ENCODE measurements at regions not wholly inside any gene's neighbourhood (a gene's known extent, or its start where the extent isn't known, plus 50 kb on each side); places are given as distances from the start of the nearest gene placed in this dataset.
"Not testable (repeated sequence)": the region's sequence is repeated elsewhere in the genome, so short reads cannot be mapped to it uniquely, and the experiment has no call there.

- no peak for DNase-seq
Observed at GRCh38 chr3:89946884-89947283, 839.5 kb downstream of the EPHA3 start.

DNA sequence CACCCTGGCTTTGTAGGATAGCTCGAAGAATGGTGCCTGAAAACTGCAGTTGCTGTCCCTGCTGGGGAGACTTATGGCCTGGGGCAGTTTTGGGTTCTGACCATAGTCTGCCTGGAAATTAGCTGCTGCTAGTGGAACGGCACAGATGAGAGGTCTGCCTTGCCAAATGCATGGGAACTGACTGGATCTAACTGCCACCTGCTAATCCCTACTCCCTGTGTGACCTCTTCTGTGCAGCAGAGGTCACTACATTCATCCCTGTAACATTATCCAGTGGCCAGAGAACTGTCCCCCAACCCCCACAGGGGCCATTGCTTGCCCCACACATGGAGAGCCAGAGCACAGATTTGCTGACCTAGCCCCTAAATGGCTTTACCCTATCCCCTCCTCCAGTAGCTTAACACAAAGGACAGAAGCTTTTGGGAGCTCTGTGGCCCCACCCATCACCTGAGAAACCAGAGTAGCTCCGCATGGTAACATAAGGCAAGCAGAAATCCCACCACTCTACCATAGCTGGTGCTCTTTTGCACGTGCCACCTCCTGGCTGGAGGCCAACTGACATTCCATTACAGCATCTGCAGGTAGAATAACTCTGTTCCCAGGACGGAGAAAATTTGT lies 840.0 kb downstream of the EPHA3 start:
- no peak for DNase-seq

- no peak for DNase-seq
Observed at GRCh38 chr3:89948008-89948407, 840.6 kb downstream of the EPHA3 start.

GRCh38 chr3:89950772-89951171 lies 843.4 kb downstream of the EPHA3 start:
- no peak for DNase-seq

GRCh38 chr3:89954137-89954536 lies 846.7 kb downstream of the EPHA3 start:
- no peak for DNase-seq

- DNase-seq = no peak
Observed at GRCh38 chr3:89955156-89955555, 847.7 kb downstream of the EPHA3 start.

- DNase-seq = no peak
Observed at GRCh38 chr3:89957451-89957850, 850.0 kb downstream of the EPHA3 start.

- not testable (repeated sequence) for DNase-seq
Observed at GRCh38 chr3:89958163-89958562, 850.7 kb downstream of the EPHA3 start.

DNA sequence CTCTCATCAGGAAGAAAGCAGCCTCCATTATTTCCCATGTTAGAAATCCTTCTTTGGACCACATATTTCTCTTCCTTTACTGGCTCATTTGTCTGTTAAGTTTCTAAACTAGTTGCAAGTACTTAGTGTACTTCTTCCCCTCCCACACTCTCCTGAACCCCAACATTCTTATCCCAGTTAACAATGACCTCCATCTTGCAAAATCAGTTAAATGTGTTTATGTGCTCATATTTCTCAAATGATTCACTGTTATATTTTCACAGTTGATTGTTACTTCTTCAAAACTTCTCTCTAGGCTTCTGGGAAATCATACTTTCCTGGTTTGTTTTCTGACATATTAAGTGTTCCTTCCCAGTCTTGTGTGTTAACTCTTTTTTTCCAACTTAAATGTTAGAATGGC lies 856.9 kb downstream of the EPHA3 start:
- DNase-seq = no peak

- DNase-seq = no peak
Observed at GRCh38 chr3:89966877-89967665, 859.6 kb downstream of the EPHA3 start.

DNA sequence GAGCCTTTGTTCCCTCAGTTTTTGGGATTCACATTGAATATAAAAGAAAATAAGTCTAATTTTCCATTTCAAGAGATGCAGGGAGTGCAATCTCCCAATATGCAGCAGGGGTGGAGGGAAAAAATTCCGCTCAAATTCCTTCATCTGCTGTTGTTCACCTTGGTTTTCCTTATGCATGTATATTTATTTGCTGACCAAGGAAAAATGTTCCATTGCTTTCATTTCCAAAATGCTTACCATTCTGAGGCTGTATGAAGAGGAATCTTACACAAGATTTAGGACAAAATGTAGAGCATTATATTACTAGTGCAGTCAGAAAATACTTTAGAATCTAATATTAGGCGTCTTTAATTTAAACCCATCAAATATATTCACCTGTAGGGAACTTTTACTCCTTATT lies 863.9 kb downstream of the EPHA3 start:
- no peak for DNase-seq

DNA sequence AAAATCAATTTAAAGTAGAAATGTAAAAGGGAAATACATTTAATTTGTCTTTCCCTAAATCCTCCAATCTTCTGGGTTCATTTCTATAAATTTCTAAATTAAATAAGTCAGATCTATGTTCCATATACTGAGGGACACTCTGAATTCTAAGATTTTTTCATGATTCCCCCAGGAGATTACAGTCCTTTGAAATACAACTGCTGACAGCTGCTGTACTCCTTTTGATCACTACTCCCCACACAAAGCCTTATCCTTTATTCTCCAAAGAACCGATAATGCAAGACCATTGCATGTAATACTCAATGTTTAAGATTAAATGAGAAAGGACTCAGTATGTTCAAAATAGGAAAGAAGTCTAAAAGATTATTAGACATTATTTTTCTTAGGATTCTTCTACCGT lies 865.7 kb downstream of the EPHA3 start:
- DNase-seq = no peak

DNA sequence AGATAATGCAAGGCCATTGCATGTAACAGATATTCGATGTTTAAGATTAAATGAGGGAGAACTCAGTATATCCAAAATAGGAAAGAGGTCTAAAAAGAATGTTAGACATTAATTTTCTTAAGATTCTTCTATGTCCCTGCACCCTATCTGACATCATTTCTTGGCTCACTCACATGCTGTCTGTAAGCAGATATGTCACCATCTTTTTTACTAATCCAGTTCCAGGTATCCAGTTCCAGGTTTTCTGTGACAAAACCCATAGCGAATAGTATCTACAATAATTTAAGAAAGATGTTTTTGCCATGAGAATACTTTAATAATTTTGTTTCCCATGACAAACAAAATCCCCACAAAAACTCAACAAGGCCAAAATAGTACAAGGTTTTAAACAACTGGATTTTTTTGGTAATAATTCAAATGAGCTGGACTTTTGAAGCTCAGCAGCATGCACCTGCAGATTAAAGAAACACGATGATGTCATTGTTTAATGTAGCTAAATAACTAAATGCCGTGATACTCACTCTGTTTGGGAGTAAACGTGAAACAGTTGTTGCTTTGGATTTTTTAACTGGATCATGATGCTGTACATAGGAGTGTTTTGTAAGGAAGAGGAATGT lies 867.6 kb downstream of the EPHA3 start:
- no peak for DNase-seq

DNA sequence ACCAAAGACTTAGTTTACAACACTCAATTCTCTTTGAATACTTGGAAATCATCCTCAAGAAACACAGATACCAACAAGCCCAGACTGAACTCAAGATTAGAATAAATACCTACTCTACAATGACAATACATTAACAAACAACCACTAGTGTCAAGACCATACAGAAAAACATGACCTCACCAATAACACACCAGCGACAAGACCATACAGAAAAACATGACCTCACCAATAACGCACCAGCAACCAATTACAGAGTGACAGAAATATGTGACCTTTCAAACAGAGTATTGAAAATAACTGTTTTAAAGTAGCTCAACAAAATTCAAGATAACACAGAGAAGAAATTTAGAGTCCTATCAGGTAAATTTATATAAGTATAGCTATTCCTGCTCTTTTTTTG lies 876.0 kb downstream of the EPHA3 start:
- DNase-seq = no peak

- no peak for DNase-seq
Observed at GRCh38 chr3:90005281-90005847, 897.9 kb downstream of the EPHA3 start.

DNA sequence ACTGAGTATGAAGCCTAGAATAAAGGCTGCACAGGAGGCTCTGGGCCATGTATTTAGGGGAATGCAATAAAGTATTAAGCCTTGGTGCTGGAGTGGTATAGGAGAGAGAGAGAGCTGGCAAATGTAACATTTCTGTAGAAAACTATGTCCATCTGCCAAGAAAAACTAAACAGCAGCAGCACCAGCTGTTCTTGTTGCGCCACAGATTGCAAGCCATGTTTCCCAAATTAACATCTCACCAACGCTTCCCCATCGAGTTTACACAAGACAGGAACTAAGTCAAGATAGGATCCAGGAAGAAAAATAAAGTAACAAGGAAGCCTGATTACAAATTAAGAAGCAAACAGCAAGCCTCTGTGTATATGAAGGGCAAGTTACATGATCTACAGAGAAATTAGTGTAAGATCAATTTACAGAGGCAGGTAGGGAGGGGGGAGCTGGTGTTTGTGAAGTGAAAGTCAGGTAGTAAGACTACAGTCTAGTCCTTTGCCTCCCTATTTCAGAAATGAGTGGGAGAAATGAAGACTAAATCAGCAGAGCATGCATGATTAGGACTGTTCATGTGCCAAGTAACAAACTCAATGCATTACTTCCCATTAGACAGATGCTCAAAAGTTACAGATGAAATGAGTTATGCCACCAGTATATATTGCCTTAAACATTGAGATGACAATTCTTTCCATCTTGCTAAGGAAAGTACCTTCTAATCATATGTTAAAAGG lies 900.5 kb downstream of the EPHA3 start:
- DNase-seq = no peak

GRCh38 chr3:90010341-90010740 lies 902.9 kb downstream of the EPHA3 start:
- DNase-seq = no peak

DNA sequence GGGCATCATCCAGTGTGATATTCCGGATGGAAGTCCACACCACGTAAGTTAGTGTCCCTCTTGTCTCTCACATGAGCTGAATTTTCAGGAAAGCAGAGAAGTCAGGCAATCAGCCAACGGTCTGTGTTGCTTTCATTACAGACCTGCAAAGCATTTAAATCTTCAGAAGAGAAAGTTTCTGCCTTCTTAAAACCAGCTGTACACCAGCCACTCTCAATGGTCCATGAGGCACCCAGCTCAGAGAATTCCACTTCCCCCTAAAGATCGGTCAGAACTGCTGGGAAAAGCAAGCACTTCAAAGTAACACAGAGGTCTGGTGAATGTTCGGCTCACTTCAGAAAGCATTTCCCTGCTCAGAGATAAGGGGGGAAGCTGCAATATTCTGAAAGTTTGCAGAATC lies 903.7 kb downstream of the EPHA3 start:
- no peak for DNase-seq

- DNase-seq = no peak
Observed at GRCh38 chr3:90011596-90011995, 904.2 kb downstream of the EPHA3 start.

DNA sequence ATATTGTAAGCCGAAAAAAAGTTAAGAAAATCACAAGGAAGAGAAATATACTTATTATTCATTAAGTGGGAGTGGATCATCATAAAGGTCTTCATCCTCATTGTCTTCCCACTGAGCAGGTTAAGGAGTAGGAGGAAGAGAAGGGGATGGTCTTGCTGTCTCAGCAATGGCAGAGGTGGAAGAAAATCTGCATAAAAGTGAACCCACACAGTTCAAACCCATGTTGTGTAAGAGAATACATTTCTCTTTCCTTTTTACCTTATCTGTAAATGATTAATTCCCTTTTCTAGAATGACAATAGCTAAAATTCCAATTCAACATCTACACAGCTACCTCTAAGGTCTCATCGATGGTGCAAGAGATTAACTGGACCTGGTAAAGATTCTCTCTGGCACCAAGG lies 904.6 kb downstream of the EPHA3 start:
- no peak for DNase-seq

GRCh38 chr3:90015688-90016356 lies 908.4 kb downstream of the EPHA3 start:
- DNase-seq = no peak

DNA sequence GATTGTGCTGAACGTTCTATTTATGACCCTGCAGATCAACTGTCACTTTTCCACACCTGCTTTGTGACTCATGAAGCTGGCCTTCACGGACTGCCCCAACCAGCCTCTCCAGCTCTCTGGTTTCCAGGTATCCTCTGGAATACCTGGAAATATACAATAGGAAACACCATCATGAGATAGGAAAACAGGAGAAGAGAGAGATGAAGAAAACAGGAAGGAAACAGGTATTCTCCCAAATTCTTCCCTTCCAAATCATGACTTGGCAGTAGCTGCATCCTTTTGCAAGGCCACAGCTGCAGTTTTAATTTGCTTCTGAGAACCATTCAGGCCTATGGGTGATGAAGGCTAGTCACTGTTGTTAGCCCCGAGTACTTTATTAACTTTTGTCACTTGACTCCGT lies 909.1 kb downstream of the EPHA3 start:
- DNase-seq = no peak

DNA sequence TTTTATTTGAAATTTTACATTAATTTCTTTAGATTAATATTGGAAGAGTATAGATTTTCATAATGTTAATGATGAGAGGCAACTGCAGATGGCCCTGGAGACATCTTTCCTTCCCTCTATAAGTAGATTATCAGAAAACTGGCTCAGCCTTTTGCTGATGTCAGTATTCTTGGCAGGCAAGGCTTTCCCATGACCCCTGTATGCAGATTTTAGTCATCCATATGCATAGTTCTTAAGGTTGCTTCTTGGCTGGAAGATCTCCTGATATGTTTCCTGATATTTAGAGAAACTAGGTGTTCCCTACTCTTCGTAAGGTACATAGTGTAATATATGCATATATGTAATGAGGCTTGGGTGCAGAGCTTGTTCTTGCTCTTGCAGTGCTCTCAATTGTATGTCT lies 911.4 kb downstream of the EPHA3 start:
- DNase-seq = no peak

All from activated CD4-positive, alpha-beta T cell treated with anti-CD3 and anti-CD28 coated beads, Interleukin-2, Interleukin-6, amounts not matched to agents 100 ng/mL and 50 ng/mL, durations not matched to agents 16 hours and 8 hours (primary cell).